Cardiac fibroblast (primary cell): ENCODE measurements at regions not wholly inside any gene's neighbourhood (a gene's known extent, or its start where the extent isn't known, plus 50 kb on each side); places are given as distances from the start of the nearest gene placed in this dataset.
A peak's percentile ranks its signal among the peaks of the same experiment; 100 is the strongest.

ENCODE experiments used
- DNase-seq, 2 donors: peaks; one replicate each; pipeline versions ENCODE4 v3.0.0 to v3.0.0-alpha.2; 2010; ENCODE audit warnings: low read depth in 2 of 2
- H3K4me3 ChIP-seq, 2 donors: replicated peaks in 1 of 2; 1 replicate in 1 of 2; 2 replicates in 1 of 2; pipeline ENCODE4 v1.5.1; 2011; ENCODE audit warnings: low read depth in 2 of 2, low read length in 2 of 2, mild to moderate bottlenecking in 2 of 2, moderate library complexity in 1 of 2
- CTCF ChIP-seq: IDR thresholded peaks from one replicate; pipeline ENCODE4 v1.5.1; 2011; ENCODE audit warnings: low read depth, mild to moderate bottlenecking, low read length, inconsistent platforms

- no peak for TF ChIP-seq CTCF
- no peak overlapping the region for H3K4me3 ChIP-seq
- no peak for DNase-seq
Measured at GRCh38 chr2:18368008-18368407, 192.4 kb downstream of the RDH14 start.

GRCh38 chr2:18365342-18365741, 195.1 kb downstream of the RDH14 start:
- DNase-seq = no peak
- no peak overlapping the region for H3K4me3 ChIP-seq
- TF ChIP-seq CTCF = no peak

- DNase-seq = no peak
- H3K4me3 ChIP-seq = no peak overlapping the region
- TF ChIP-seq CTCF = no peak
Measured at GRCh38 chr2:18363348-18363747, 197.1 kb downstream of the RDH14 start.

- H3K4me3 ChIP-seq = no peak overlapping the region
- no peak for TF ChIP-seq CTCF
- peak; percentile 57 to 93 for DNase-seq
Measured at GRCh38 chr2:18362696-18363095, 197.8 kb downstream of the RDH14 start.

GRCh38 chr2:18357537-18357936, 202.9 kb downstream of the RDH14 start:
- H3K4me3 ChIP-seq = no peak overlapping the region
- DNase-seq = no peak
- TF ChIP-seq CTCF = no peak

- TF ChIP-seq CTCF = no peak
- peak; percentile 14 to 57 for DNase-seq
- no peak overlapping the region for H3K4me3 ChIP-seq
Measured at GRCh38 chr2:18356676-18357075, 203.8 kb downstream of the RDH14 start.

- TF ChIP-seq CTCF = no peak
- no peak overlapping the region for H3K4me3 ChIP-seq
- DNase-seq = no peak
Measured at GRCh38 chr2:18349421-18349820, 211.0 kb downstream of the RDH14 start.
